Loucy (cell line): ENCODE measurements at regions not wholly inside any gene's neighbourhood (a gene's known extent, or its start where the extent isn't known, plus 50 kb on each side); places are given as distances from the start of the nearest gene placed in this dataset.

ENCODE experiments used
- CTCF ChIP-seq: fragments of 200-600 bp; sonication (generic); conservative IDR thresholded peaks from 2 replicates; pipeline ENCODE4 v1.5.1; 2014; ENCODE audit warnings: mild to moderate bottlenecking, antibody characterized with exemption, low read length
- EZH2phosphoT487 ChIP-seq: fragments of 200-600 bp; IDR thresholded peaks from 2 replicates; pipeline ENCODE4 v1.6.1; 2018; ENCODE audit warnings: antibody characterized with exemption, mild to moderate bottlenecking, moderate library complexity, borderline replicate concordance

GRCh38 chr11:91247009-91247735, 977.4 kb upstream of the FAT3 start:
- TF ChIP-seq CTCF (no peak), EZH2phosphoT487 (no peak)
